ENCODE measurements at regions not wholly inside any gene's neighbourhood (a gene's known extent, or its start where the extent isn't known, plus 50 kb on each side); places are given as distances from the start of the nearest gene placed in this dataset.

DNA sequence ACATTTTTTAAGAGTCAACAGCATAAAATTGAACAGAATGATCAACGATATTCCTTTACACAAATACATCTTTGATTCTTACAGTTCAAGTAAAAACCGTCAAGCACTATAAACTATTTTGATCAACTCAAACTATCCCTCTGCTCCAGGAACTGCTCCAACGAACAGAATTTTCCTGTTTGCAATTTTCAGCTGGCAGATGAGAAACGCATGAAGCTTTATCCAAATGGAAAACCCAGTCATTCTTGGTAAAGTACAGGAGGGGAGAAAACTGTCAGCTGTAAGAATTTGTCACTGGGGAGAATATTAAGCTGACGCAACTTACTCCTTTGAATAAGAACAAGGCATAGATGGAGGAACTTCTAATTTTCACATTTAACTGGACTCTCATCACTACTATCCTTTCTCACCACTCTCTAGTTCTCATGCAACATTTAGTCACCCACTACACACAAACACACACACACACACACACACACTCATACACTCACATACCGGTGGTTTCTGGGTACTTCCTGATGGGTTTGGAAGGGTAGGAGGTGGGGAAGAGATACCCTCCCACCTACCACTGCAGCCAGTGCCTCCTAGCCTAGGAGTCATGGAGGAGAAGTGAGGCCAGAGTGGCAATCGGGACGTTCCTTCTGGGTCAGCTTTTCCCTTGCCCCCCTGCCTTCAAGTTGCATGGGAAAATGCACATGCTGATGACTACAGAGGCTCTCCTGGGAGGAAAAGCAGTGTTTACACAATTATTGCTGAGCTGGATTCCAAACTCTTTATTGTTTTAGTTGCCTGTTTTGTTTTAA lies 54.0 kb upstream of the SPATS2L start:
- Histone ChIP-seq H4K20me1 (ENCODE audit: insufficient read depth) (no peaks in the 10 kb centered on the region), H2AFZ (ENCODE audit: low read depth, low read length) (no peak overlapping the region), H3K4me2 (ENCODE audit: low read length) (no peak overlapping the region), H3K27ac (ENCODE audit: low read length) (no peak overlapping the region), H3K9me3 (ENCODE audit: low read length) (no peaks in the 10 kb centered on the region), H3F3A (ENCODE audit: insufficient read depth, low read length, poor library complexity, severe bottlenecking) (no peaks in the 10 kb centered on the region), H3K9ac (ENCODE audit: low read length) (no peak overlapping the region), H3K4me3 (ENCODE audit: low read length) (no peak overlapping the region), H3K27me3 (ENCODE audit: insufficient read depth, low read depth, low read length) (no peaks in the 10 kb centered on the region), H3K36me3 (ENCODE audit: insufficient read depth, low read length) (no peaks in the 10 kb centered on the region), H3K9me2 (ENCODE audit: insufficient read depth, low read length) (no peaks in the 10 kb centered on the region), H3K79me2 (replicated peaks; ENCODE audit: insufficient read depth, low read length) (no peaks in the 10 kb centered on the region)
- TF ChIP-seq RAD21 (conservative IDR thresholded peaks at IDR 0.05) (no peak), CTCF (IDR thresholded peaks at IDR 0.05; ENCODE audit: poor library complexity, severe bottlenecking) (no peak), TAF1 (IDR thresholded peaks at IDR 0.05; ENCODE audit: low read depth) (no peak), SMC3 (conservative IDR thresholded peaks at IDR 0.05; ENCODE audit: poor library complexity) (no peak), EP300 (conservative IDR thresholded peaks at IDR 0.05; ENCODE audit: poor library complexity, severe bottlenecking) (no peak), EZH2 (IDR thresholded peaks at IDR 0.05; ENCODE audit: borderline replicate concordance, insufficient read depth, low read length, poor library complexity, severe bottlenecking) (no peak), MXI1 (conservative IDR thresholded peaks at IDR 0.05; ENCODE audit: poor library complexity, severe bottlenecking) (no peak), POLR2AphosphoS5 (IDR thresholded peaks at IDR 0.05) (no peak)
- TF ChIP-seq, protein P1, sequence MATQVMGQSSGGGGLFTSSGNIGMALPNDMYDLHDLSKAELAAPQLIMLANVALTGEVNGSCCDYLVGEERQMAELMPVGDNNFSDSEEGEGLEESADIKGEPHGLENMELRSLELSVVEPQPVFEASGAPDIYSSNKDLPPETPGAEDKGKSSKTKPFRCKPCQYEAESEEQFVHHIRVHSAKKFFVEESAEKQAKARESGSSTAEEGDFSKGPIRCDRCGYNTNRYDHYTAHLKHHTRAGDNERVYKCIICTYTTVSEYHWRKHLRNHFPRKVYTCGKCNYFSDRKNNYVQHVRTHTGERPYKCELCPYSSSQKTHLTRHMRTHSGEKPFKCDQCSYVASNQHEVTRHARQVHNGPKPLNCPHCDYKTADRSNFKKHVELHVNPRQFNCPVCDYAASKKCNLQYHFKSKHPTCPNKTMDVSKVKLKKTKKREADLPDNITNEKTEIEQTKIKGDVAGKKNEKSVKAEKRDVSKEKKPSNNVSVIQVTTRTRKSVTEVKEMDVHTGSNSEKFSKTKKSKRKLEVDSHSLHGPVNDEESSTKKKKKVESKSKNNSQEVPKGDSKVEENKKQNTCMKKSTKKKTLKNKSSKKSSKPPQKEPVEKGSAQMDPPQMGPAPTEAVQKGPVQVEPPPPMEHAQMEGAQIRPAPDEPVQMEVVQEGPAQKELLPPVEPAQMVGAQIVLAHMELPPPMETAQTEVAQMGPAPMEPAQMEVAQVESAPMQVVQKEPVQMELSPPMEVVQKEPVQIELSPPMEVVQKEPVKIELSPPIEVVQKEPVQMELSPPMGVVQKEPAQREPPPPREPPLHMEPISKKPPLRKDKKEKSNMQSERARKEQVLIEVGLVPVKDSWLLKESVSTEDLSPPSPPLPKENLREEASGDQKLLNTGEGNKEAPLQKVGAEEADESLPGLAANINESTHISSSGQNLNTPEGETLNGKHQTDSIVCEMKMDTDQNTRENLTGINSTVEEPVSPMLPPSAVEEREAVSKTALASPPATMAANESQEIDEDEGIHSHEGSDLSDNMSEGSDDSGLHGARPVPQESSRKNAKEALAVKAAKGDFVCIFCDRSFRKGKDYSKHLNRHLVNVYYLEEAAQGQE (IDR thresholded peaks at IDR 0.05; ENCODE audit: borderline replicate concordance) = no peak

GRCh38 chr2:200253639-200254038 lies 52.9 kb upstream of the SPATS2L start:
- no peak overlapping the region for H2AFZ ChIP-seq (ENCODE audit: low read depth, low read length)
- TF ChIP-seq EP300 (conservative IDR thresholded peaks at IDR 0.05; ENCODE audit: poor library complexity, severe bottlenecking) = no peak
- no peak for TF ChIP-seq RAD21 (conservative IDR thresholded peaks at IDR 0.05)
- TF ChIP-seq POLR2AphosphoS5 (IDR thresholded peaks at IDR 0.05) = no peak
- no peak for TF ChIP-seq SMC3 (conservative IDR thresholded peaks at IDR 0.05; ENCODE audit: poor library complexity)
- no peak for TF ChIP-seq CTCF (IDR thresholded peaks at IDR 0.05; ENCODE audit: poor library complexity, severe bottlenecking)
- no peak for TF ChIP-seq EZH2 (IDR thresholded peaks at IDR 0.05; ENCODE audit: borderline replicate concordance, insufficient read depth, low read length, poor library complexity, severe bottlenecking)
- TF ChIP-seq TAF1 (IDR thresholded peaks at IDR 0.05; ENCODE audit: low read depth) = no peak
- TF ChIP-seq, protein P1 (IDR thresholded peaks at IDR 0.05; ENCODE audit: borderline replicate concordance) = no peak
- no peak for TF ChIP-seq MXI1 (conservative IDR thresholded peaks at IDR 0.05; ENCODE audit: poor library complexity, severe bottlenecking)
- H3K9me3 ChIP-seq (ENCODE audit: low read length) = no peaks in the 10 kb centered on the region
- no peaks in the 10 kb centered on the region for H4K20me1 ChIP-seq (ENCODE audit: insufficient read depth)
- H3K9ac ChIP-seq (ENCODE audit: low read length) = no peak overlapping the region
- no peak overlapping the region for H3K27ac ChIP-seq (ENCODE audit: low read length)
- H3K27me3 ChIP-seq (ENCODE audit: insufficient read depth, low read depth, low read length) = no peaks in the 10 kb centered on the region
- H3F3A ChIP-seq (ENCODE audit: insufficient read depth, low read length, poor library complexity, severe bottlenecking) = no peaks in the 10 kb centered on the region
- H3K4me2 ChIP-seq (ENCODE audit: low read length) = no peak overlapping the region
- H3K4me3 ChIP-seq (ENCODE audit: low read length) = no peak overlapping the region
- H3K79me2 ChIP-seq (replicated peaks; ENCODE audit: insufficient read depth, low read length) = no peaks in the 10 kb centered on the region
- no peaks in the 10 kb centered on the region for H3K9me2 ChIP-seq (ENCODE audit: insufficient read depth, low read length)
- no peaks in the 10 kb centered on the region for H3K36me3 ChIP-seq (ENCODE audit: insufficient read depth, low read length)

All from neural cell (in vitro differentiated cells).